NCI-H510A (cell line): ENCODE measurements at regions not wholly inside any gene's neighbourhood (a gene's known extent, or its start where the extent isn't known, plus 50 kb on each side); places are given as distances from the start of the nearest gene placed in this dataset.

Experiments used
- DNase-seq: peaks from one replicate; lab custom pipeline; 2025; lab: John Stamatoyannopoulos, UW

DNA sequence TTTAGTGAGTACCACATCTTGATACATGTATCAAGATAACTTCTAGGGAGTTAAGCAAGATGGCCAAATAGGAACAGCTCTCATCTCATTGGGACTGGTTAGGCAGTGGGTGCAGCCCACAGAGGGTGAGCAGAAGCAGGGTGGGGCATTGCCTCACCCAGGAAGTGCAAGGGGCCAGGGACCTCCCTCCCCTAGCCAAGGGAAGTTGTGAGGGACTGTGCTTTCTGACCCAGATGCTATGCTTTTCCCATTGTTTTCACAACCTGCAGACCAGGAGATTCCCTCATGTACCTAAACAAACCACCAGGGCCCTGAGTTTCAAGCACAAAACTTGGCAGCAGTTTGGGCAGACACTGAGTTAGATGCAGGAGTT is 665.0 kb upstream of the CBLB start:
- DNase-seq: no peak

GRCh38 chr3:106534206-106534605 is 665.4 kb upstream of the CBLB start:
- DNase-seq: no peak

DNA sequence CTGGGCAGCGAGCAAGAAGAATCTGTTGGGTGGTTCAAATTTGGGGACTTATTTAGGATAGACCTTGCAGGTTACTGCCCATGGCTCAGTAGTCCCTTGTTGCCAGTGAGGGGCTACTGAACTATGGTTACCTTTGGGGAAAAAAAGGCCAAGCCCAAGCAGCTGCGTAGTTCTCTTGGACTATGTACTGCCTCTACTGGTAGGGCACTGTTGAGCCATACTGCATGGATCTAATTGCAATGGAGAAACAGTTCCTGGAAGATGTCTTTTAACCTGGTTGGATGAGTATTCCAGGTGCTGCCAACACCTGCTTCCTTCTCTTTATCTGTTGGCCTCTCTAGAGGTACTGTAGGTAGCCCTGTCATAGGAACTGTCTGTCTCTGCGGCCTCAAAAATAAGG is 671.9 kb upstream of the CBLB start:
- no peak for DNase-seq

GRCh38 chr3:106542101-106542769 is 673.4 kb upstream of the CBLB start:
- DNase-seq: no peak

- no peak for DNase-seq
Observed at GRCh38 chr3:106552351-106553043, 683.7 kb upstream of the CBLB start.

DNA sequence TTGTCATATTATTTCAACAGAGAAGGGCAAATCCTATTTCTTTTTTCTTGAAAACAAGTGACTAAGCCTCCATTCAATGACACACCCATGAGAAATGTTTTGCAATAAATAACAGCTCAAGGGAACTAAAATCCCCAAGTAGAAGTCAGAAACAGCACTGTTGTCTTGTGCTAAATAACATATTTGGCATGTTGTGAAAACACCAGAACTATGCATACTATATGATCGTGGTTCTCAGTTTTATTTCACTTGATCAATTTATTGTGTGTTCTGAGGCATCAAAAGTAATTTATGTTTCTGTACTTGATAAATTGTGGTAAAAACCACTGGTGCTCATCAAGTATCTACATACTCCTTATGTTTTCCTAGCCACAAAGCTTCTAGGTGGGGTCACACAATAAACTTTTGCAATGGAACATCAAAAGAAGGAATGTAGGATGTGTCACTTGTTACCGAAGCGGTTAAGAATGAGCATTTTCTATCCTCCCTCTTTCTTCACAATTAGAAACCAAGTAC is 691.7 kb upstream of the CBLB start:
- no peak for DNase-seq

GRCh38 chr3:106566277-106566676 is 697.5 kb upstream of the CBLB start:
- DNase-seq: no peak

GRCh38 chr3:106570426-106570825 is 701.6 kb upstream of the CBLB start:
- DNase-seq: no peak

GRCh38 chr3:106573605-106574004 is 704.8 kb upstream of the CBLB start:
- no peak for DNase-seq

- no peak for DNase-seq
Observed at GRCh38 chr3:106575029-106575428, 706.2 kb upstream of the CBLB start.

- DNase-seq: no peak
Observed at GRCh38 chr3:106577241-106577640, 708.4 kb upstream of the CBLB start.

- DNase-seq: no peak
Observed at GRCh38 chr3:106578911-106579310, 710.1 kb upstream of the CBLB start.

DNA sequence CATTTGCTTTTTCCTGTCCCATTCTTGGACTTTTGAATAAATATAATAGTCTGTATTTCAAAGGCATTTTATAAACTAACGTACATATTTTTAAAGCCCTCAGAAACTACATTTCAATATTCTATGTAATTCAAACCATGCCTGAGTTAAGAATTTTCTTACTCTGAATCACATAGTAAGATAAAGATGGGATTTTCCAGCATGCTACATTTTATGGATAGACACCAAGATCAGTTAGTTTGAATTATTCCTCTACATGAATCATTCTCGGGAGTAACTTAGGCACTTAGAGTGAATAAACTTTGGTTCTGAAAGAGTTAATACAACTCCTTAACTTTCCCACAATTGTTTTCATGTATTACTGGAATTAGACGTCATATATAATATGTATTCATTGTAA is 713.3 kb upstream of the CBLB start:
- DNase-seq: no peak

DNA sequence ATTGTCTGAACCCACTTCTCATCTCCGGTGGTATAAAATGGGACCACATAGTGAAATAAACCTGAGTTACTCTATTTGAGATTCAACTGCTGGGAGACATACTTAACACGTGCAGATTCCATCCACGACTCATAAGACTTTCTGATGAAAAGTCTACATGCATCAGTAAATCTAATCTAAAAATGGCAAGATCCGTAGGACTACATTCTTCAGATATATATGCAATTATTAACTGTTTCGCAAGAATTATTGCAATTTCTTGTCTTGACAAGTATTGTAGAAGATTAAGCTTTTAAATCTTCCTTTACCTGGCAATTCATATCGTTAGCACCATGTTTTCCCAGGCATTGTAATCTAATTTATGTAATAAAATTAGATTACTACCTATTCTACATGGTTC is 718.7 kb upstream of the CBLB start:
- DNase-seq: no peak

DNA sequence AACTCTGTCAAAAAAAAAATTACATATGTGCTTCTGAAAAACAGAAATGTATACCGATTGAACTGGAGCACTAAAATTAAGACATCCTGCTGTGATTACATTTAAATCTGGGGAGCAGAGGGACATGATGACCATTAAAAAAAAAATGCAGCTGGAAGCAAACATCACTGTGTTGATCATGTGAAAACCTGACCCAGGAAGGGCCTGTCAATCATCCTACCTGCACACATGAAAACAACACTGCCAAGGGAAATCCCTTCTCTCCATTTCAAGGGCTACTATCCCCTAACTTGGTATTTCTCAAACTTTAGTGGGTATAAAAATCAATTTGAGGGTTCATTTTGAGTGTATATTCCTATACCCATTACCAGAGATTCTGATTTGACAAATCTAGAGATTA is 719.9 kb upstream of the CBLB start:
- no peak for DNase-seq

DNA sequence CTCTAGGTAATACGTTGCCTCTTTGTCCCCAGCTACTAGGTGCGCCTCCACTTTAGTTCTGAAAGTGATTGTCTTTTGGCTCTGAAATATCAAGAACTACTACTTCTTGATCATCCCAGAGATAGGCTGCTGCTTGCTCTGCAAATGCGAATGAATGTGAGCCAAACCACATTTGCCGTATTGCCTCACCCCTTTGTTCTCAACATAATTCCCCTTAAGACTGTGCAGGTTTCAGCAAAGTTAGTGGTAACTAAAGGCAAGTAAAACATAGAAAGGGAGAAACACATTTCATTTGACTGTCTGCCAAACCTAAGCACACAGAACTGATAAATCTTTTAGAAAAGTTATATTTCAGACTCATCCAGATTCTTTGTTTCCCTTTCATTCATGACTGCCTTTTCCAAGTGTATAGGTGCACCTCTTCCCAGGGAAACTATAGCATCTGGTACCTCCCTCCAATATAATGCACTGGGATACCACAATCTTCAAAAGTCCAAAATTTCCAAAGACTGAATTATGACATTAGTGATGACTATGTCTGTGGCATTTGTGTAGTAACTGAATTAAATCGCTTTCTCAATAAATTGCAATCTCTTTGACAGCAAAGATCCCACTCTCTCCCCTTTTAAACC is 720.6 kb upstream of the CBLB start:
- no peak for DNase-seq

GRCh38 chr3:106590216-106590615 is 721.4 kb upstream of the CBLB start:
- no peak for DNase-seq

DNA sequence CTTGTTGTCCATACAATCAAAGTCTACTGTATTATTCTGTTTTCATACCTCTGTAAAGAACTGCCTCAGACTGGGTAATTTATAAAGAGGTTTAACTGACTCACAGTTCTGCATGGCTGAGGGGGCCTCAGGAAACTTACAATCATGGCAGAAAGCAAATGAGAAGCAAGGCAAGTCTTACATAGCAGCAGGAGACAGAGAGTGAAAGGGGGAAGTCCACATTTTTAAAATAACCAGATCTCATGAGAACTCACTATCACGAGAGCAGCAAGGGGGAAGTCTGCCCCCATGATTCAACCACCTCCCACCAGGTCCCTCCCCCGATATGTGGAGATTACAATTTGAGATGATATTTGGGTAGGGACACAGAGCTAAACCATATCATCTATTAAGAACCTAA is 724.6 kb upstream of the CBLB start:
- no peak for DNase-seq

- no peak for DNase-seq
Observed at GRCh38 chr3:106609666-106610301, 741.0 kb upstream of the CBLB start.

DNA sequence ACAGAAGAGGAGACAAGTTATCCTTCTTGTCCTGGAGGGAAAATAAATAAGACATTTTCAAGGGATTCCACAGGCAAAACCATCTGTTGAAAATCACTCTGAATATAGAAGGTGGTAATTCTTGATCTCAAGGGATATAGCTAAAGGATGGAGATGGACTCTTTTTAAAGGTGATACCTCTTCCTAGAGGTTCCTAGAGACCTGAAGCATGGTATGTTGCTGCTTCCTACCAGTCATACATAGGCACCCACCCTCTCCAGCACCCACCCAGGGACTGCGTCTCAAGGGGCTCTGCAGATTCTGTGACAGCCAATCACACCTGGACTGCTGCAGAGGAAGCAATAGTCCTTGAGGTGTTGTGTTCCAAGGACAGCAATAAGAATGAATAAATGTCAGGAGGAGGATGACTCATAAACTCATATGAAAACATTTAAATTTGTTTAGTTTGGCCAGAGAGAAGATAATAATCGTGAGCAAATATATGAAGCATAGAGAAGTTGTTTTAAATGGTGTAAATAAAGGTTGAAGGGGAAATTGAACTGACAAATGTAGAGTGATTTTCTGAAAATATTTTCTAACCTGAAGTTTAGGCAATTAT is 741.6 kb upstream of the CBLB start:
- DNase-seq: no peak

DNA sequence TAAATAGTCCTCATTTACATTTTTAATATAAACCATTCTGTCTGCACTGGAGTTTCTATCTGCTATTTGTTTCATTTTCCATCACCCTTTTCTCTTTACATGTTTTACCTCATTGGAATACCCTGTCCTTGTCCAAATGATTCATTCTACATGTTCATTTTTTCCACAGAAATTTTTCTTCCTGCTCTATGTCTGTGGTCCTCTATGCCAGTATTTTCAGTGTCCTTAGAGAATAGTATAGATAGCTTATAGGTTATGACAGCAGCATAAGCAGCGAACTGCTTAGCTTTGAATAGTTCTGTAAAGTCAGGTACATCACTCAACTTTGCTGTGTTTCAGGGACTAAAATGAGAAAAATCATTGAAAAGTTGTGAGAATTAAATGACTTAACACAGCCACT is 742.3 kb upstream of the CBLB start:
- no peak for DNase-seq

GRCh38 chr3:106611841-106612240 is 743.0 kb upstream of the CBLB start:
- DNase-seq: no peak
